GM18502 (cell line): ENCODE measurements at regions not wholly inside any gene's neighbourhood (a gene's known extent, or its start where the extent isn't known, plus 50 kb on each side); places are given as distances from the start of the nearest gene placed in this dataset.
"Not testable (repeated sequence)": the region's sequence is repeated elsewhere in the genome, so short reads cannot be mapped to it uniquely, and the experiment has no call there.

Experiments used
- ATAC-seq: cut with Tn5 transposase; IDR thresholded peaks from one replicate; pipeline ENCODE4 v1.9.1; 2021; ENCODE audit warnings: mild to moderate bottlenecking; ENCODE audit not compliant: unreplicated experiment, poor library complexity

DNA sequence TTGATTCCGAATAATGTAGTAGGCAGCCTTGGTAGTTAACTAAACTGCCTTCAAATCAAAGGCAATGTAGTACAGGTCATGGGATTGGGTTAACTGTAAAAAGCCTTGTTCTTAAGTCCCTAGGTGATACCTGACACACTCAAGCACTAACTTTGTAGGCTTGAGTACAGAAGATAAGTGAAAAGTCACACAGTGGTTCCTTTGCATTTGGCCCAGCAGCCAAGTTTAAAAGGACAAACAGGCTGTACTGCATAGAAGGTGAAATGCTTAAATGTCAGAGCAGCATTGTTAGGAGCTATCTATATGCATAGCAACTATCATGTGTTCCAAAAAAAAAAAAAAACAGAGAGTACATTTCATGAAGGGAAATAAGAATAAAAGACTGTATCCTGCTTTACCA lies 178.4 kb downstream of the ATOH1 start:
- no peak for ATAC-seq

DNA sequence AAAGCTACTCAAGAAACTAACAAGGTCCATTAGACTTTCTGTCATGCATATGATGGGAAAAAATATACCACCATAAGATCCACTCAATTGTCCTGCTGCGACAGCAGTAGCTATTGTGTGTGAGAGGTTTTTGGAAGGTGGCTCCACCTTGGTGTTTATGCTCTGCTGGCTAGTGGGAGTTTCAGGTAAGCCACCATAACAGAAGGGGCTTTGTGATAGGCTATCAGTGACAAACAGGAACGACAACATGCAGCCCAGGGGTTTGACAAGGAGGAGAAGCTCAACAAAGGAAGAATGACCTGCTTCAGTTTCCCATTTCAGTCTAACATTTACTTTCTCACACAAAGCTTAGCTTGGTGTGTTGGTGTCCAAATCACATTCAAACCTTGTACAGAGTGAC lies 182.6 kb downstream of the ATOH1 start:
- ATAC-seq: no peak

DNA sequence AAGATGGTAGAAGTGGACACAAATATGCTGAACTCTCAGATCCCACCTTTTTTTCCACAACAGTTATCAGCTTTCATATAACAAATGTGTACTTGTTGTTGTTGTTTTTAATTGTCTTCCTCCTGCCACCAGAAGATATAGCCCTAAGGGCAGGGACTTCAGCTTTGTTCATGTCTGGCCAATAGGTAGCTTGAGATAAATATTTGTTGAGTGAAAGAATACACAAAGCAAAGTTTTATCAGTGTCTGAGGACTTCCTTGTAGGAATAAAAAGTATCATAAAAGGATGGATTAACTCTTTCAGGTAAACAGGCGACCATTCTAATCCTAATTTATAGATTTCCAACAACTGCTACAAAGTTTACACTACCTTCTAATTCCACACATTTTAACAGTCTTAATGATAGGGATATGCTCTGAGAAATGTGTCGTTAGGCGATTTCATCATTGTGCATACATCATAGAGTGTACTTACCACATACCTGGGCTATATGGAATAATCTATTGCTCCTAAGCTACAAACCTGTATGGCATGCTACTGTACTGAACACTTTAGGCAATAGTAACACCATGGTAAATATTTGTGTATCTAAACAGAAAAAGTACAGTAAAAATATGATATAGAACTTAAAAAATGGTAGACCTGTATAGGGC lies 186.1 kb downstream of the ATOH1 start:
- no peak for ATAC-seq

DNA sequence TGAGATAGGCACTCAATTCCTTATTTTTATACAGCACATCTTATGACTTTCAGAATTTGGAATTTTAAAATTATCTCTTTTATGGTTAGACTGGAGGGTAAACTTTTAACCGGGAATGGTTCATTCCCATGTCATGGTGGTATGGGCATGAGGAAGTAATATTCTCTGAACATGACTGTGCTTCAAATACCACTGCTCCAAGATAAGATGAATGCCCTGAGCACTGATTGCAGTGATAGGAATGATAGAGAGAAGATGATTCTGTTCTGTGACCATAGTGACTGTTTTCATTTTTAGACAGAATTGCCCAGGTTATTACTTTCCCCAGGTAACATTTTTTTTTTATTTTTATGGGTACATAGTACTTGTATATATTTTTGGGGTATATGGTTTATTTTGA lies 187.4 kb downstream of the ATOH1 start:
- ATAC-seq: no peak

DNA sequence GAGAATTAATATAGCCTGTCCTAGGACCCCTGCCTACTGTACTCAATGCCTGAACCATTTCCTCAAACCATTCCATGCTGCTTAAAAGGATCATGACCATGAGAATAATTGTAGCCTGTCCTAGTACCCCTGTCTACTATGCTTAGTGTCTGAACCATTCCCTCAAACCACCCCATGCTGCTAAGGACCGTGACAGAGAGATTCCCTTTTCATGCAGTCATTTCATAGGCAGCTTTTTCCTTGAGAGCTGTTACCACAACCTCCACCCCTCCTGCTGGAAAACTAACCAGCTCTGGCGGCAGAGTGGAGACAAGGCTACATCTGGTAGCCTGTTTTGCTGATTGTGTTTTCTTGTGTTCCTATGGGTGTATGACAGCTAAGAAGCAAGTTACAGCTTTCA lies 174.9 kb upstream of the SMARCAD1 start:
- no peak for ATAC-seq

DNA sequence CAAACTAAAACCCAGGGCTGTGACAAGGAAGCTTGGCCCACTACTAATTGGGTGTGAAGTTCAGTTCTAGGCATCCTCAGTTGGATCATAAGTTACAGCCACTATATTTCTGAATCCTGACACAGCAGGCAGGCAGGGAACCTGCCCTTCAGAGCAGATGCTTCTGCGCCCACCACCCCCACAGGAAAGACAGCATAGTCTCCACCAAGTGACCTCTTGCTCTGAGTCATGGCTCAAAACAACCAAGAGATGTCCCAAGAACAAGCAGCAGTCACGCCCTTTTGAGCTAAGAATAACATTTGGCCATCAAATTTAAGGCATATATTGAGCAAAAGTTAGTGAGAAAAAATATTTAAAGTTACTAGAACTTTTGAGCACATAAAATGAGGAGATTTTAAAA lies 170.7 kb upstream of the SMARCAD1 start:
- peak; percentile 58 for ATAC-seq

DNA sequence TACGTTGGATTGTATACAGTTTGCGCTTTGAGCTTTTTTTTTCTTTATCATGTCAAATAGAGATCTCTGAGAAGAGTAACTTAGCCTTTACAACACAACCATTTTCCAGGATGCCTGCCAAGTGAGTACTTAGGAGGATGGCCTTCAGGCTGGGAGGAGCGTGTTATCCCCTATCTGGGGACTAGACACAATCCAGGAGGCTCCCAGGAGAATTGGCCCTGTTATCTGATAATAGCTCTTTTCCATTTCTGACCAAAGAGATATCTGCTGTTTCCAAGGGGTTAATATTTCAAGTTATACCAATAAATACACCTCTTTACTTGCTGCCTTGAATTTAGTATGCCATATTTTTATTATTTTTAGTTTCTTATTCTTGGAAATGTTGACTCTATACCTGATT lies 169.5 kb upstream of the SMARCAD1 start:
- no peak for ATAC-seq

DNA sequence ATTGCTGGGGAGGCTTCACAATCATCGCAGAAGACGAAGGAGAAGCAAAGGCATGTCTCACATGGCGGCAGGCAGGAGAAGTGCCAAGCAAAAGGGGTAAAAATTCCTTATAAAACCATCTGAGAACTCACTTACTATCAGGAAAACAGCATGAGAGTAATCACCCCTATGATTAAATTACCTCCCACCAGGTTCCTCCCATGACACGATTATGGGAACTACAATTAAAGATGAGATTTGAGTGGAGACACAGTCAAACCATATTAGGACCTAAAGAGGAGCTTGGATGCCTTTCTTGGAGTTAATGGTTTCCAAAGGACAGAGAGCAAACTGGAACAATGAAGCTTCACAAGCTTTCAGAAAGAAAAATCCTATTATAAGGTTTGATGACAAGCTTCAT lies 168.4 kb upstream of the SMARCAD1 start:
- ATAC-seq: no peak

DNA sequence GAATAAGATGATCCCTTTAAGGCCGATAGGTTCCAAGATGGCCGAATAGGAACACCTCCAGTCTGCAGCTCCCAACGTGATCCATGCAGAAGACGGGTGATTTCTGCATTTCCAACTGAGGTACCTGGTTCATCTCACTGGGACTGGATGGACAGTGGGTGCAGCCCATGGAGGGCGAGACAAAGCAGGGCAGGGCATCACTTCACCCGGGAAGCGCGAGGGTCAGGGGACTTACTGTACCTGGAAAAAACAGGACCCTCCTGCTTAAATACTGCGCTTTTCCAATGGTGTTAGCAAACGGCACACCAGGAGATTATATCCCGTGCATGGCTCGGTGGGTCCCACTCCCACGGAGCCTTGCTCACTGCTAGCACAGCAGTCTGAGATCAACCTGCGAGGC lies 163.2 kb upstream of the SMARCAD1 start:
- ATAC-seq: not testable (repeated sequence)

DNA sequence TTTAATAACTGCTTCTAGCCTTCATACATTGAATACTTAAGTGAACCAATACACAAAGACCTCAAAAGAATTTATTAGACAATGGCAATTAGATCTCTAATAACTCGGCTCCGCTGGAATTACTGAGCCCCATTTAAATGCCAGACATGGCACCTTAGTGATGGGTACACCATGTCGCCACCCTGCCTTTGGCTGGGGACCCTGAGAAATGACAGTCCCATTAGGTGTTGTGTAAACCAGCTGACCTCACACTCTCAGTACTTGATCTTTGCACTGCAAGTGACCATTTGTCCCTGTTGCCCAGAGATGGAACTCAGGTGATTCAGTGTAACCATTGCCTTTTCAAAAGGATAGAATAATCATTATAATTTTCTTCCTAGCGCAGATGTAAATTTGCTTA lies 144.6 kb upstream of the SMARCAD1 start:
- no peak for ATAC-seq

DNA sequence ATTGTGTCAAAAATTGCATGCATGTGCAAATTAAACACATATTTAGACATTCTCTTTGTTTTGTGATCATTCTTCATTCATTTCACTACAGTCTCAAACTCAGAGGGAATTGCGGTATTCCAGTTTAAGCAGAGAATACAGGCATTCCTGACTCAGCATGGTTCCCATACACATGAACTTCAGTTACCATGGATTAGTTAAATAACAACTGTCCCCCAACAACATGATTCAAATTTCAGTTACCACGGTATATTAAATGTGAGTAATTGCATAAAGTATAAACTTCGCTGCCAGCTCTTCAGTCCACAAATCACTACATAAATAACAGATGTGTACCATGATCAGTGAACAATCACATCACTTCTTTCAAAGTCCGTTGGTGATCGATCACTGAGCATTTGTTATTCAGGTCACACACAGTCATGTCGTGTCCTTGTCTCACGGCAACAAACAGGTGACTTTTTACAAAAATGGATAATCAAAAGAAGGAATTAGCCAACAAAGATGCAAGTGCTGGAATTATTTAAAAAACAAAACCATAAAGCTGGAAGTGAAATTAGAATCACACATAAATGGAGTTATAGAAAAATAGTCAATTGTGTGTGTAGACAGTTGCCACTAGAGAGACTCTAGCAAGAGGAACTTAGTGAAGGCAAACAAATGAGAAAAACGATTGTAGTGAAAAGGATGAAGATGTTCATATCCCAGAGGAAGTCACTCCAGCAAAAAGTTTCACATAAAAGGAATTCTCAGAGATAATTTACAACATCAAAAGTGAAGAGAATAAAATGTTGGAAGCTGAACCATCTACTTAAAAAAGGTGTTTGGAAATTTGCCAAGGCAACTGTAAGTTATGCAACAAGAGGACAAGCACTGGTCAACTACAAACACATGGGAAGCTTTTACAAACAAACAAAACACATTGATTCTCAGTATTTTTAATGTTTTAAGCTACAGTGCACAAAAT lies 138.6 kb upstream of the SMARCAD1 start:
- no peak for ATAC-seq

DNA sequence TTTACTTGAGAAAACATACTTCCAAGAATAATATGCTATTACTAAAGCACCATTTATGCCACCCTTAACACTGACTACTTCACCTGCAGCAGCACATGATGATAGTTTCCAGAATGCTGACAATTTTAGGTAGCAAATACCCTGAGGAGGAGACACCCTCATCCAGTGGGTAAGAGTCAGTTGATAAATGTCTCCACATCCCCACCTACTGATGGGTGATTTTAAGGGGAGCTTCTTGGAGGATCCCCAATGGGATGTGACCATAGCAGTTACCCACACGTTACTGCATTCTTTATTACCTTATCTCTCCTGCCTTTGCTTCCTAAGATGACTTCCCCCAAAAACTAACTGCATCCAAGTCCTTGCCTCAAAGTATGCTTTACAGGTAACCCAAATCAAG lies 131.2 kb upstream of the SMARCAD1 start:
- no peak for ATAC-seq

DNA sequence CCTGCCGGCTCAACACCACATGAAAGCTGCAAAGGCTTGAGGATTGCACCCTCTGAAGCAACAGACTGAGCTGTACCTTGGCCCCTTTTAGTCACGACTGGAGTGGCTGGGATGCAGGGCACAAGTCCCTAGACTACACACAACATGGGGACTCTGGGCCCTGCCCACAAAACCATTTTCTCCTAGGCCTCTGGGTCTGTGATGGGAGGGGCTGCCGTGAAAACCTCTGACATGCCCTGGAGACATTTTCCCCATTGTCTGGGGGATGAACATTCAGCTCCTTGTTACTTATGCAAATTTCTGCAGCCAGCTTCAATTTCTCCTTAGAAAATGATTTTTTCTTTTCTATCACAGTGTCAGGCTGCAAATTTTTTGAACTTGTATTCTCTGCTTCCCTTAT lies 123.5 kb upstream of the SMARCAD1 start:
- no peak for ATAC-seq

DNA sequence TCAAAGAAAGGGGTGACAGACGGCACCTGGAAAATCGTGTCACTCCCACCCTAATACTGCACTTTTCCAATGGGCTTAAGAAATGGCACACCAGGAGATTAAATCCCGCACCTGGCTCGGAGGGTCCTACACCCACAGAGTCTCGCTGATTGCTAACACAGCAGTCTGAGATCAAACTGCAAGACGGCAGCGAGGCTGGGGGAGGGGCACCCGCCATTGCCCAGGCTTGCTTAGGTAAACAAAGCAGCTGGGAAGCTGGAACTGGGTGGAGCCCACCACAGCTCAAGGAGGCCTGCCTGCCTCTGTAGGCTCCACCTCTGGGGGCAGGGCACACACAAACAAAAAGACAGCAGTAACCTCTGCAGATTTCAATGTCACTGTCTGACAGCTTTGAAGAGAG lies 108.5 kb upstream of the SMARCAD1 start:
- not testable (repeated sequence) for ATAC-seq

DNA sequence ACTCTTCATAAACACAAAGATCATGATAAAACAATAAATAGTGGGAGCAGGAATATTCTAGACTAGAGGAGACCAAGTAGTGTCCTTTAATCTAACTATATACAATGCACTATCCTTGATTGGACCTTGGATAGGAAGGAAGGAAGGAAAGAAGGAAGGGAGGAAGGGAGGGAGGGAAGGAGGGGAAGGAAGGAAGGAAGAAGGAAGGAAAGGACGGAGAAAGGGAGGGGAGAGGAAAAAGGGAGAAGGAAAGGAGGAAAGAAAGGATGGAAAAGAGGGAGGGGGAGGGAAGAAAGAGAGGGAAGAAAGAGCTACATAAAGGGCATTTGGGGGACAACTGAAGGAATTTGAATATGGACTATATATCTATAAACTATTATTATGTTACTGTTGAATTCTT lies 95.0 kb upstream of the SMARCAD1 start:
- ATAC-seq: no peak

DNA sequence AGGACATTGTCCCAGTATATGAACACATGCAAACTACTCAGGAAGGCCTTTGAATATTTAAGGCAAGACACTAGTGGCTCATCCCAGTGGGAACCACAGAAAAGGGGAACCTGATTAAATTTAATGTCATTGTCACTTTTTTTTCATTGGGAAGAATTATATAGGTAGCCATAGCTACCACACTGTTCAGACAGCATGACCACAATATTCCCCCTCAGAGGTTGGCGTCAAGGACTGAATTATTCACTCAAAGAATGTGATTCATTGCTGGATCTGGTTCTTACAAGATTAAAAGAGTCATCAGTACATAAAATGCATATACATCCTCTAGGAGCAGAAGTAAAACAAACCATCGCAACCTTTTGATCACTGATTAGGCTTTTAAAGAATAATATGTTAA lies 92.0 kb upstream of the SMARCAD1 start:
- no peak for ATAC-seq

DNA sequence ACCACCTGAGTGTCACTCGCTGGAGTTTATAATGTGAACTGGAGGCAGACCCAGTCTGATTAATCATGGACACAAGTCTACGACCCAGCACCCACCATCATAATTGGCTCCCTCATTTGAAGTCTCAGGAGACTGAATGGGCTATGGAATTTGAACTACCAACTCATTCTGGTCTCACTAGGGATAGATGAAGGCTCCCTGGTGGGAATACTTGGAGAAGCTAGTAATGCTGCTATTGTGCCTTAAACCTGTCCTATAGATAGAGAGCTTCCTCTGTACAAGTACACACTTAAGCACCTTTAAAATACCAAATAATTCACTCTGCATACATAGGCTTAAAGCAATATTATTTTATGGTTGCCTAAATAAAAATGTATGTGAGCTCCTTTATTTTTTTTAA lies 90.8 kb upstream of the SMARCAD1 start:
- no peak for ATAC-seq

DNA sequence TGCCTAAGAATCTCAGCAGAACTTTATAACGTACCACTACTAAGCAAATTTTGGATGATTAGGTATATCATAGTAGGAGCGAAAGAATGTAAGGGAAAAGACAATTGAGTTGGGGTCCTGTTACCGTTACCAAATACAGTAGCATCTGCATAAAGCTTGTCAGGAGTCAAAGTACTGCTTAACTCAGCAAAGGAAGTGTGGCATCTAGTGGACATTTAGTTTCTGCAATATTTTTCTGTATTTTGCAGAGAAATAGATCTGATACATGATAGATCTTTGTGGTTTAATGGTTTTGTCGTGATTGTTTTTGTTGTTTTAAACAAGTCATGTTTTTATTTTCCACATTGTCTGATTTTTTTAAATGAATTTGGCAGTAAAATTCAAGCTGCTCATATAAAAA lies 81.0 kb upstream of the SMARCAD1 start:
- ATAC-seq: no peak

DNA sequence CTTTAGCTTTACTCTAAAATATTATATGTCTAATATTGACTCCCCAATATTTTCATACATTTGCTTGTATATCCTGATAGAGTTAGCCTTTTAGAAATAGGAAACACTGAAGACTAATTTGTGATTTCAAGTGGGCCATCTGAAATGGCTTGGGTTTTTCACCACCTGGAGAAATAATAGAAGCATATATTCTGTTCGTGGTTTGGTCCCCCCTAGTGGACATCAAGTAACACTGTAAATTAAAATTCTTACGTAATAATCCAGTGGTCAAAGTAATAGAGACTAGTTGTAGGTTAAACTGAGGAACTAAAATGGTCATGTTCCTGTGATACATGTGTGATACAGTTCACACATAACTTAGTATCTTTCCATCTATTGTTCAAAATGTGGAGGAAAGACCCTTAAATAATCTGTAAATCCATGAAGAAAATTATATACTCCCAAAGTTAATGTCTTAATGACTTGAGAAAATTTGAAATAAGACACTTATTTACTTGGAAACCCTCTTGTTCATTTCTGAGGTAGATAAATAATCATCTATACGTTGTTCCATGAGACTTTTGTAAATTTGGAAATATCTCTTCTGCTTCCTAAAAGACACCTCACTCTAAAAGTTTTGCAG lies 79.8 kb upstream of the SMARCAD1 start:
- ATAC-seq: peak; percentile 71

DNA sequence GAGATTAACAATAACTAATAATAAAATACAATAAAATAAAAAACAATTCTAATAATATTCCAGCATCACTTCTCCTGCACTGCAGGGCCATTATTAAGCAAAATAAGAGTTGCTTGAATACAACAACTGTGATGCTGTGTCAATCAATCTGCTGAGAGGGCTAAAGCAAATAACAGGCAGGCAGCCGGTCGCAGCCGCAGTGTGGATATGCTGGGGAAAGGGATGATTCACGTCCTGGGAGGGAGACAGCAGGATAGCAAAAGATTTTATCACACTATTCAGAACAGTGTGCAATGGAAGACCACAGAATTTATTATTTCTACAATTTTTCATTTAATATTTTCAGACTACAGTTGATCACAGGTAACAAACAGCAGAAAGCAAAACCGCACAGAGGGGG lies 76.5 kb upstream of the SMARCAD1 start:
- no peak for ATAC-seq

DNA sequence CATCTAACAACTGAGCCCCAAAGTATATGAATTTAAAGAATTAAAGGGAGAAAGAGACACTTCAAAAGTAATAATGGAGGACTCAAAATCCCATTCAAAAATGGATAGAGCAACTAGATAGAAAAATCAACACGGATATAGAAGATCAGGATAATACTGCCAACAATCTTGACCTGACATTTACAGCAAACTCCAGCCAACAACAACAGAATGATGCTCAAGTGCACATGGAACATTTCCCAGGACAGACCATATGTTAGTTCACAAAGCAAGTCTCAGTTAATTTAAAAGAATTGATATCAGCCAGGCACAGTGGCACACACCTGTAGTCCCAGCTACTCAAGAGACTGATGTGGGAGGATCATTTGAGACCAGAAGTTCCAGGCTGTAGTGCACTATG lies 72.0 kb upstream of the SMARCAD1 start:
- no peak for ATAC-seq
